HEK293 (cell line): ENCODE measurements at regions not wholly inside any gene's neighbourhood (a gene's known extent, or its start where the extent isn't known, plus 50 kb on each side); places are given as distances from the start of the nearest gene placed in this dataset.

Source experiments
- CTCF ChIA-PET: fragments of 350-600 bp; formaldehyde crosslinking; extraction: SDS; loops from one replicate; lab custom pipeline; 2021; ENCODE audit warnings: antibody characterized with exemption; lab: Yijun Ruan, JAX
- POLR2A ChIA-PET: fragments of 300-600 bp; formaldehyde crosslinking; extraction: SDS; loops from one replicate; lab custom pipeline; 2020; ENCODE audit warnings: antibody characterized with exemption, inconsistent platforms; lab: Yijun Ruan, JAX
- H3K27ac ChIP-seq: fragments of 200-500 bp; sonication (Bioruptor generic); 2 replicates; pipeline ENCODE4 v1.5.1; 2014; ENCODE audit warnings: low read depth, low read length, control low read depth, inconsistent platforms; ENCODE audit errors: extremely low read depth
- H3K36me3 ChIP-seq, 2 experiments: fragments of 200-500 bp in 1 of 2; sonication (Bioruptor generic) in 1 of 2; 1 replicate in 1 of 2; 2 replicates in 1 of 2; pipeline ENCODE4 v1.5.1; 2014 to 2017; ENCODE audit warnings: inconsistent platforms in 2 of 2, low read length in 2 of 2; ENCODE audit not compliant: control insufficient read depth in 2 of 2, insufficient read depth in 1 of 2
- H3K4me1 ChIP-seq: fragments of 200-500 bp; sonication (Bioruptor generic); 2 replicates; pipeline ENCODE4 v1.5.1; 2014; ENCODE audit warnings: mild to moderate bottlenecking, low read length, inconsistent platforms; ENCODE audit not compliant: control insufficient read depth, insufficient read depth
- H3K4me3 ChIP-seq: 2 replicates; pipeline ENCODE4 v1.5.1; 2011; ENCODE audit warnings: low read depth, mild to moderate bottlenecking, control low read depth, low read length, moderate library complexity
- H3K9me3 ChIP-seq: fragments of 200-500 bp; sonication (Bioruptor generic); 2 replicates; pipeline ENCODE4 v1.5.1; 2014; ENCODE audit warnings: low read depth, low read length, inconsistent platforms; ENCODE audit not compliant: control insufficient read depth, insufficient read depth
- ATF2 ChIP-seq: fragments of 450-650 bp; formaldehyde crosslinking; IDR thresholded peaks from 2 replicates; pipeline ENCODE4 v1.5.1; 2016; ENCODE audit warnings: missing biosample characterization, missing genetic modification characterization, low read depth
- BCL11A ChIP-seq: fragments of 450-650 bp; formaldehyde crosslinking; IDR thresholded peaks from 2 replicates; pipeline ENCODE4 v1.5.1; 2016; ENCODE audit warnings: low read depth, missing biosample characterization, missing genetic modification characterization
- GLI4 ChIP-seq: fragments of 450-650 bp; formaldehyde crosslinking; IDR thresholded peaks from 2 replicates; pipeline ENCODE4 v1.5.1; 2016; ENCODE audit warnings: missing biosample characterization, missing genetic modification characterization
- GLIS1 ChIP-seq: fragments of 450-650 bp; formaldehyde crosslinking; IDR thresholded peaks from 2 replicates; pipeline ENCODE4 v1.5.1; 2016; ENCODE audit warnings: missing biosample characterization, missing genetic modification characterization
- KLF1 ChIP-seq: fragments of 450-650 bp; formaldehyde crosslinking; IDR thresholded peaks from 2 replicates; pipeline ENCODE4 v1.5.1; 2016; ENCODE audit warnings: missing biosample characterization, missing genetic modification characterization
- KLF9 ChIP-seq: fragments of 450-650 bp; formaldehyde crosslinking; IDR thresholded peaks from 2 replicates; pipeline ENCODE4 v1.5.1; 2016; ENCODE audit warnings: missing biosample characterization, missing genetic modification characterization, low read depth
- MEIS1 ChIP-seq: sonication (generic); formaldehyde crosslinking; IDR thresholded peaks from 2 replicates; pipeline ENCODE4 v1.8.1; 2022; ENCODE audit warnings: missing genetic modification reagents, mild to moderate bottlenecking, borderline replicate concordance
- SCRT1 ChIP-seq: fragments of 450-650 bp; formaldehyde crosslinking; IDR thresholded peaks from 2 replicates; pipeline ENCODE4 v1.5.1; 2016; ENCODE audit warnings: missing biosample characterization, missing genetic modification characterization, borderline replicate concordance
- SP3 ChIP-seq: fragments of 450-650 bp; formaldehyde crosslinking; IDR thresholded peaks from 2 replicates; pipeline ENCODE4 v1.5.1; 2016; ENCODE audit warnings: missing biosample characterization, missing genetic modification characterization
- ZEB2 ChIP-seq: fragments of 450-650 bp; formaldehyde crosslinking; IDR thresholded peaks from 2 replicates; pipeline ENCODE4 v1.5.1; 2016; ENCODE audit warnings: missing biosample characterization, missing genetic modification characterization
- ZFP3 ChIP-seq: fragments of 450-650 bp; formaldehyde crosslinking; IDR thresholded peaks from 2 replicates; pipeline ENCODE4 v1.5.1; 2016; ENCODE audit warnings: low read depth, missing biosample characterization, missing genetic modification characterization
- ZNF155 ChIP-seq: fragments of 450-650 bp; formaldehyde crosslinking; IDR thresholded peaks from 2 replicates; pipeline ENCODE4 v1.5.1; 2016; ENCODE audit warnings: missing biosample characterization, missing genetic modification characterization
- ZNF169 ChIP-seq: fragments of 450-650 bp; formaldehyde crosslinking; IDR thresholded peaks from 2 replicates; pipeline ENCODE4 v1.5.1; 2016; ENCODE audit warnings: missing biosample characterization, missing genetic modification characterization
- ZNF239 ChIP-seq: fragments of 450-650 bp; formaldehyde crosslinking; IDR thresholded peaks from 2 replicates; pipeline ENCODE4 v1.5.1; 2016; ENCODE audit warnings: missing biosample characterization, missing genetic modification characterization
- ZNF350 ChIP-seq: fragments of 450-650 bp; formaldehyde crosslinking; IDR thresholded peaks from 2 replicates; pipeline ENCODE4 v1.5.0; 2017; ENCODE audit warnings: missing biosample characterization, mild to moderate bottlenecking, missing genetic modification characterization
- ZNF426 ChIP-seq: fragments of 450-650 bp; formaldehyde crosslinking; IDR thresholded peaks from 2 replicates; pipeline ENCODE4 v1.5.1; 2017; ENCODE audit warnings: missing biosample characterization, missing genetic modification characterization, mild to moderate bottlenecking, inconsistent platforms, moderate library complexity
- ZNF514 ChIP-seq: fragments of 450-650 bp; formaldehyde crosslinking; IDR thresholded peaks from 2 replicates; pipeline ENCODE4 v1.5.1; 2016; ENCODE audit warnings: missing biosample characterization, missing genetic modification characterization
- ZNF624 ChIP-seq: fragments of 450-650 bp; formaldehyde crosslinking; IDR thresholded peaks from 2 replicates; pipeline ENCODE4 v1.5.1; 2017; ENCODE audit warnings: missing biosample characterization, missing genetic modification characterization
- ZNF660 ChIP-seq: fragments of 450-650 bp; IDR thresholded peaks from 2 replicates; pipeline ENCODE4 v1.5.1; 2018; ENCODE audit warnings: missing biosample characterization, mild to moderate bottlenecking, missing genetic modification characterization
- ZNF670 ChIP-seq: fragments of 450-650 bp; formaldehyde crosslinking; IDR thresholded peaks from 2 replicates; pipeline ENCODE4 v1.5.1; 2016; ENCODE audit warnings: missing biosample characterization, missing genetic modification characterization, low read depth
- TF ChIP-seq, protein P1 (sequence below): fragments of 450-650 bp; formaldehyde crosslinking; IDR thresholded peaks from 2 replicates; pipeline ENCODE4; 2016; ENCODE audit warnings: missing biosample characterization, missing genetic modification characterization
- TF ChIP-seq, protein P2 (sequence below): fragments of 450-650 bp; formaldehyde crosslinking; IDR thresholded peaks from 2 replicates; pipeline ENCODE4 v1.5.1; 2016; ENCODE audit warnings: missing biosample characterization, missing genetic modification characterization
- TF ChIP-seq, protein P3 (sequence below): fragments of 450-650 bp; formaldehyde crosslinking; IDR thresholded peaks from 2 replicates; pipeline ENCODE4 v1.5.1; 2016; ENCODE audit warnings: missing biosample characterization, missing genetic modification characterization

DNA sequence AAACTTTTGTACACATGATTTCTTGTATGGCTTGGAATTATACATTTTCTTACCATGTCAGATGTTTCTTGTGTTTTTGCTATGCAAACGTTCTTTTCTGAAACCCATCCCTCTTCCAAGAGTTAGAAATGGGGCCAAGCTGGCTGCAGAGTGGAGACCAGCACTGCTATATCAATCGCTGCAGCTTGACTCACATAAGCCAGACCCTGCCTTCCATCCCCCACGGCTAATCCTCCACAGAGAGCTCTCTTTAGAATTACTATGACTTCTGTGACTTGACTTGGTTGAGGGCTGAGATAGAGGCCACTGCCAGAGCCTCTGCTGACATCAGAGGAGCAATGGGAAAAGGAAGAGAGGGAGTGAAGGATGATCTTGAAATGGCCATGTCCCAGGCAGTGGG is 147.9 kb downstream of the DACT1 start (continued):
- TF ChIP-seq SCRT1 (tag by site-specific recombination) (no peak), ZNF239 (tag by site-specific recombination) (no peak), ZNF514 (tag by site-specific recombination) (no peak), ZNF426 (no peak), ZNF169 (tag by site-specific recombination) (no peak)

- Histone ChIP-seq H3K36me3 (no peaks in the 10 kb centered on the region), H3K9me3 (no peaks in the 10 kb centered on the region), H3K27ac (no peak overlapping the region), H3K4me3 (no peak overlapping the region), H3K4me1 (peaks cover 6% of the 10 kb centered on the region; the same call in 1 of the 2 replicates)
- TF ChIP-seq ZNF350 (tag by site-specific recombination) (no peak), BCL11A (tag by site-specific recombination) (no peak)
- POLR2A ChIA-PET: no interaction called here
- CTCF ChIA-PET: no interaction called here
Measured at GRCh38 chr14:58787592-58787991, 149.8 kb downstream of the DACT1 start.

- POLR2A ChIA-PET: no interaction called here
- TF ChIP-seq ZNF670 (tag by site-specific recombination) (no peak), KLF9 (tag by site-specific recombination) (no peak), GLIS1 (no peak), ZFP3 (tag by site-specific recombination) (no peak), ATF2 (no peak), KLF1 (no peak), ZNF624 (tag by site-specific recombination) (no peak), BCL11A (tag by site-specific recombination) (no peak), MEIS1 (CRISPR knock-in tag) (no peak), SP3 (tag by site-specific recombination) (no peak), GLI4 (tag by site-specific recombination) (no peak)
- TF ChIP-seq, protein P1, sequence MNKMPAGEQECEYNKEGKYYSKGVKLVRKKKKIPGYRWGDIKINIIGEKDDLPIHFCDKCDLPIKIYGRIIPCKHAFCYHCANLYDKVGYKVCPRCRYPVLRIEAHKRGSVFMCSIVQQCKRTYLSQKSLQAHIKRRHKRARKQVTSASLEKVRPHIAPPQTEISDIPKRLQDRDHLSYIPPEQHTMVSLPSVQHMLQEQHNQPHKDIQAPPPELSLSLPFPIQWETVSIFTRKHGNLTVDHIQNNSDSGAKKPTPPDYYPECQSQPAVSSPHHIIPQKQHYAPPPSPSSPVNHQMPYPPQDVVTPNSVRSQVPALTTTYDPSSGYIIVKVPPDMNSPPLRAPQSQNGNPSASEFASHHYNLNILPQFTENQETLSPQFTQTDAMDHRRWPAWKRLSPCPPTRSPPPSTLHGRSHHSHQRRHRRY (tag by site-specific recombination): no peak
- H3K27ac ChIP-seq: no peak overlapping the region
Measured at GRCh38 chr14:58788655-58789503, 151.1 kb downstream of the DACT1 start.

GRCh38 chr14:58789736-58790135 is 152.0 kb downstream of the DACT1 start:
- CTCF ChIA-PET: interaction anchor here (0.5 to 1.0 kb wide), 4 partner anchors 14 to 314 kb away, joined by 3 to 5 read pairs (median 4); no protein-coding TSS in a partner anchor
- no peak overlapping the region for H3K4me3 ChIP-seq
- H3K4me1 ChIP-seq: peaks cover 7% of the 10 kb centered on the region; the same call in 1 of the 2 replicates
- TF ChIP-seq, protein P2, sequence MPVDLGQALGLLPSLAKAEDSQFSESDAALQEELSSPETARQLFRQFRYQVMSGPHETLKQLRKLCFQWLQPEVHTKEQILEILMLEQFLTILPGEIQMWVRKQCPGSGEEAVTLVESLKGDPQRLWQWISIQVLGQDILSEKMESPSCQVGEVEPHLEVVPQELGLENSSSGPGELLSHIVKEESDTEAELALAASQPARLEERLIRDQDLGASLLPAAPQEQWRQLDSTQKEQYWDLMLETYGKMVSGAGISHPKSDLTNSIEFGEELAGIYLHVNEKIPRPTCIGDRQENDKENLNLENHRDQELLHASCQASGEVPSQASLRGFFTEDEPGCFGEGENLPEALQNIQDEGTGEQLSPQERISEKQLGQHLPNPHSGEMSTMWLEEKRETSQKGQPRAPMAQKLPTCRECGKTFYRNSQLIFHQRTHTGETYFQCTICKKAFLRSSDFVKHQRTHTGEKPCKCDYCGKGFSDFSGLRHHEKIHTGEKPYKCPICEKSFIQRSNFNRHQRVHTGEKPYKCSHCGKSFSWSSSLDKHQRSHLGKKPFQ (tag by site-specific recombination): no peak
- TF ChIP-seq GLIS1: no peak
- TF ChIP-seq ZNF660 (tag by site-specific recombination): no peak
- TF ChIP-seq, protein P3, sequence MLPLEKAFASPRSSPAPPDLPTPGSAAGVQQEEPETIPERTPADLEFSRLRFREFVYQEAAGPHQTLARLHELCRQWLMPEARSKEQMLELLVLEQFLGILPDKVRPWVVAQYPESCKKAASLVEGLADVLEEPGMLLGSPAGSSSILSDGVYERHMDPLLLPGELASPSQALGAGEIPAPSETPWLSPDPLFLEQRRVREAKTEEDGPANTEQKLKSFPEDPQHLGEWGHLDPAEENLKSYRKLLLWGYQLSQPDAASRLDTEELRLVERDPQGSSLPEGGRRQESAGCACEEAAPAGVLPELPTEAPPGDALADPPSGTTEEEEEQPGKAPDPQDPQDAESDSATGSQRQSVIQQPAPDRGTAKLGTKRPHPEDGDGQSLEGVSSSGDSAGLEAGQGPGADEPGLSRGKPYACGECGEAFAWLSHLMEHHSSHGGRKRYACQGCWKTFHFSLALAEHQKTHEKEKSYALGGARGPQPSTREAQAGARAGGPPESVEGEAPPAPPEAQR (tag by site-specific recombination): no peak
- TF ChIP-seq ZNF155 (tag by site-specific recombination): no peak
- no peak for TF ChIP-seq ZEB2 (tag by site-specific recombination)
- no peak overlapping the region for H3K27ac ChIP-seq
- POLR2A ChIA-PET: no interaction called here
- H3K9me3 ChIP-seq: no peaks in the 10 kb centered on the region
- H3K36me3 ChIP-seq: no peaks in the 10 kb centered on the region

More at GRCh38 chr14:58788655-58789503, 151.1 kb downstream of the DACT1 start:
- no peak overlapping the region for H3K4me3 ChIP-seq
- H3K4me1 ChIP-seq: peaks cover 11% of the 10 kb centered on the region
- no peaks in the 10 kb centered on the region for H3K9me3 ChIP-seq
- CTCF ChIA-PET: interaction anchor here (0.6 to 1.0 kb wide), 2 partner anchors 45 to 148 kb away, joined by 3 to 5 read pairs; no protein-coding TSS in a partner anchor
- H3K36me3 ChIP-seq: no peaks in the 10 kb centered on the region
